ENCODE measurements at regions not wholly inside any gene's neighbourhood (a gene's known extent, or its start where the extent isn't known, plus 50 kb on each side); places are given as distances from the start of the nearest gene placed in this dataset.

- no peaks in the 10 kb centered on the region for H3K36me3 ChIP-seq
- H3K4me1 ChIP-seq = no peaks in the 10 kb centered on the region
- intact Hi-C loops (cut with DNase I) = no loop called here
- no peaks in the 10 kb centered on the region for H3K27me3 ChIP-seq
- no peak for ATAC-seq
- H3K27ac ChIP-seq = no peak overlapping the region
- H3K4me3 ChIP-seq = no peak overlapping the region
- no peak for DNase-seq
- no peak for FAIRE-seq
- TF ChIP-seq CTCF (IDR thresholded peaks at IDR 0.05) = no peak
- H3K9me3 ChIP-seq = no peaks in the 10 kb centered on the region
- 58 to 63% methylated on average over 11 of the region's 11 CpGs for WGBS, 2 donors
Measured at GRCh38 chr5:3049261-3049660, 297.8 kb upstream of the IRX2 start.

GRCh38 chr5:3047212-3047774, 295.8 kb upstream of the IRX2 start:
- intact Hi-C loops (cut with DNase I) = no loop called here
- 62 to 77% methylated on average over 8 of the region's 8 CpGs for WGBS, 2 donors
- TF ChIP-seq CTCF (IDR thresholded peaks at IDR 0.05) = no peak
- FAIRE-seq (no peak), DNase-seq (peak in 1 of 6 donors; percentile 51), ATAC-seq (no peak)
- no peaks in the 10 kb centered on the region for H3K27me3 ChIP-seq
- H3K9me3 ChIP-seq = no peaks in the 10 kb centered on the region
- no peak overlapping the region for H3K27ac ChIP-seq
- H3K4me3 ChIP-seq = no peak overlapping the region
- no peaks in the 10 kb centered on the region for H3K4me1 ChIP-seq
- H3K36me3 ChIP-seq = no peaks in the 10 kb centered on the region

DNA sequence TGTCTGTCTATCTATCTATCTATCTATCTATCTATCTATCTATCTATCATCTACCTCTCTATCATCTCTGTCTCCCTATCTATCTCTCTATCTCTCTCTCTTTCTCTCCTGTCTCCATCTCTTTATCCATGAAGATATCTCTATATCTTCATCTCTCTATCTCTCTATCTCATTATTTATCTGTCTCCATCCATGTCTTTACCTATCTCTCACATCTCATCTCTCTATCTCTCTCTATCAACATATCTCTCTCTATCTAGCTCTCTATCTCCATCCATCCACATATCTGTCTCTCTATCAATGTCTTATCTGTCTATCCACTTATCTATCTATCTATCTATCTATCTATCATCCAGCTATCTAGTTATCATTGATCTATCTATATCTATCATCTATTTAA, 292.1 kb upstream of the IRX2 start:
- Histone ChIP-seq H3K9me3 (no peaks in the 10 kb centered on the region), H3K36me3 (no peaks in the 10 kb centered on the region), H3K4me3 (no peak overlapping the region), H3K27ac (no peak overlapping the region), H3K4me1 (no peaks in the 10 kb centered on the region), H3K27me3 (no peaks in the 10 kb centered on the region)
- intact Hi-C loops (cut with DNase I) = no loop called here
- ATAC-seq (no peak), DNase-seq (no peak), FAIRE-seq (no peak)
- no peak for TF ChIP-seq CTCF (IDR thresholded peaks at IDR 0.05)

DNA sequence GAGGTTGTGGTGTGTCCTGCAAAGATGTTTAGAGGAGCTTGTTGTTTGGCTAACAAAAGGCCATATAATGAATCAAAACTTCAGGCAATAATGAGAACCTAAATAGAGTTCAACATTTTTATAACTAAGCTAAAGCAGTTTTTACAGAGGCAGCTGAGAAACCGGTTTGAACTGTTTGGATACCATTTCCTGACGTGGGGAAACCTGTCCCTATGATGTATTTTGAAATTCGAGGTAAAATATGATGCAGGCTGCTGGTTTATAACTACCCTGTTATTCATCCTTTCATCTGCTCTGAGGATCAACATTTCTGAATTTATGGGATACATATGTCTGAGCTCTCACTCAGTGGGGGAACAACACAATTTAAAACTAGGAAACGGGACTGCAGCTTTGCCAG, 289.5 kb upstream of the IRX2 start:
- intact Hi-C loops (cut with DNase I) = no loop called here
- ATAC-seq = no peak
- no peaks in the 10 kb centered on the region for H3K4me1 ChIP-seq
- WGBS, 2 donors = 41 to 44% methylated on average over 4 of the region's 4 CpGs
- TF ChIP-seq CTCF (IDR thresholded peaks at IDR 0.05) = no peak
- no peaks in the 10 kb centered on the region for H3K27me3 ChIP-seq
- H3K27ac ChIP-seq = no peak overlapping the region
- no peak overlapping the region for H3K4me3 ChIP-seq
- FAIRE-seq = no peak
- no peaks in the 10 kb centered on the region for H3K36me3 ChIP-seq
- no peak for DNase-seq
- no peaks in the 10 kb centered on the region for H3K9me3 ChIP-seq

- Histone ChIP-seq H3K27me3 (no peaks in the 10 kb centered on the region), H3K9me3 (no peaks in the 10 kb centered on the region), H3K36me3 (no peaks in the 10 kb centered on the region), H3K4me1 (no peaks in the 10 kb centered on the region), H3K4me3 (no peak overlapping the region), H3K27ac (no peak overlapping the region)
- intact Hi-C loops (cut with DNase I) = no loop called here
- DNase-seq (peak in 1 of 6 donors; percentile 48), FAIRE-seq (no peak), ATAC-seq (no peak)
- TF ChIP-seq CTCF (IDR thresholded peaks at IDR 0.05) = no peak
- 73 to 77% methylated on average over 14 of the region's 14 CpGs for WGBS, 2 donors
Measured at GRCh38 chr5:3036041-3036788, 284.7 kb upstream of the IRX2 start.

Measured in pancreas (tissue), 10 donors.